ENCODE measurements at regions not wholly inside any gene's neighbourhood (a gene's known extent, or its start where the extent isn't known, plus 50 kb on each side); places are given as distances from the start of the nearest gene placed in this dataset.

GRCh38 chr2:19020144-19021099 is 338.0 kb downstream of the OSR1 start:
- H3K36me3 ChIP-seq (ENCODE audit: insufficient read depth, low read length) = no peaks in the 10 kb centered on the region
- no peak overlapping the region for H2AFZ ChIP-seq (ENCODE audit: low read depth, low read length)
- no peak overlapping the region for H3K4me3 ChIP-seq (ENCODE audit: low read depth in 1 of 2, low read length in 2 of 2)
- no peaks in the 10 kb centered on the region for H3K9me3 ChIP-seq (ENCODE audit: insufficient read depth, low read length, severe bottlenecking)
- no peaks in the 10 kb centered on the region for H4K20me1 ChIP-seq (ENCODE audit: insufficient read depth, low read length)
- no peaks in the 10 kb centered on the region for H3K27me3 ChIP-seq (ENCODE audit: insufficient read depth, low read length, poor library complexity)
- H3K4me1 ChIP-seq (ENCODE audit: insufficient read depth, low read length) = no peaks in the 10 kb centered on the region
- TF ChIP-seq EZH2 (IDR thresholded peaks at IDR 0.05; ENCODE audit: borderline replicate concordance, low read depth, low read length, severe bottlenecking) = no peak
- TF ChIP-seq CTCF (IDR thresholded peaks at IDR 0.05; ENCODE audit: borderline replicate concordance, extremely low read depth, low read length, poor library complexity, severe bottlenecking) = no peak
- H3K9ac ChIP-seq (ENCODE audit: low read depth, low read length) = no peak overlapping the region
- no peaks in the 10 kb centered on the region for H3K79me2 ChIP-seq (ENCODE audit: insufficient read depth, low read length)
- DNase-seq = no peak
- H3K27ac ChIP-seq (ENCODE audit: low read length) = no peak overlapping the region
- ATAC-seq (ENCODE audit: insufficient read depth, low read depth) = no peak
- H3K4me2 ChIP-seq (ENCODE audit: insufficient read depth, low read length) = no peak overlapping the region

GRCh38 chr2:19009510-19009909 is 348.9 kb downstream of the OSR1 start:
- H3K9me3 ChIP-seq (ENCODE audit: insufficient read depth, low read length, severe bottlenecking) = no peaks in the 10 kb centered on the region
- no peak for ATAC-seq (ENCODE audit: insufficient read depth, low read depth)
- DNase-seq = no peak
- no peak overlapping the region for H2AFZ ChIP-seq (ENCODE audit: low read depth, low read length)
- no peak for TF ChIP-seq EZH2 (IDR thresholded peaks at IDR 0.05; ENCODE audit: borderline replicate concordance, low read depth, low read length, severe bottlenecking)
- no peak for TF ChIP-seq CTCF (IDR thresholded peaks at IDR 0.05; ENCODE audit: borderline replicate concordance, extremely low read depth, low read length, poor library complexity, severe bottlenecking)
- H4K20me1 ChIP-seq (ENCODE audit: insufficient read depth, low read length) = no peaks in the 10 kb centered on the region
- H3K4me2 ChIP-seq (ENCODE audit: insufficient read depth, low read length) = no peak overlapping the region
- H3K4me1 ChIP-seq (ENCODE audit: insufficient read depth, low read length) = no peaks in the 10 kb centered on the region
- no peaks in the 10 kb centered on the region for H3K27me3 ChIP-seq (ENCODE audit: insufficient read depth, low read length, poor library complexity)
- H3K36me3 ChIP-seq (ENCODE audit: insufficient read depth, low read length) = no peaks in the 10 kb centered on the region
- no peak overlapping the region for H3K4me3 ChIP-seq (ENCODE audit: low read depth in 1 of 2, low read length in 2 of 2)
- no peak overlapping the region for H3K27ac ChIP-seq (ENCODE audit: low read length)
- H3K9ac ChIP-seq (ENCODE audit: low read depth, low read length) = no peak overlapping the region
- no peaks in the 10 kb centered on the region for H3K79me2 ChIP-seq (ENCODE audit: insufficient read depth, low read length)

- no peaks in the 10 kb centered on the region for H3K79me2 ChIP-seq (ENCODE audit: insufficient read depth, low read length)
- DNase-seq (no peak), ATAC-seq (ENCODE audit: insufficient read depth, low read depth) (no peak)
- no peaks in the 10 kb centered on the region for H3K27me3 ChIP-seq (ENCODE audit: insufficient read depth, low read length, poor library complexity)
- no peak overlapping the region for H2AFZ ChIP-seq (ENCODE audit: low read depth, low read length)
- no peaks in the 10 kb centered on the region for H3K36me3 ChIP-seq (ENCODE audit: insufficient read depth, low read length)
- no peaks in the 10 kb centered on the region for H3K9me3 ChIP-seq (ENCODE audit: insufficient read depth, low read length, severe bottlenecking)
- no peak overlapping the region for H3K9ac ChIP-seq (ENCODE audit: low read depth, low read length)
- no peak for TF ChIP-seq EZH2 (IDR thresholded peaks at IDR 0.05; ENCODE audit: borderline replicate concordance, low read depth, low read length, severe bottlenecking)
- no peak overlapping the region for H3K27ac ChIP-seq (ENCODE audit: low read length)
- no peaks in the 10 kb centered on the region for H3K4me1 ChIP-seq (ENCODE audit: insufficient read depth, low read length)
- H4K20me1 ChIP-seq (ENCODE audit: insufficient read depth, low read length) = no peaks in the 10 kb centered on the region
- H3K4me3 ChIP-seq (ENCODE audit: low read depth in 1 of 2, low read length in 2 of 2) = no peak overlapping the region
- H3K4me2 ChIP-seq (ENCODE audit: insufficient read depth, low read length) = no peak overlapping the region
Measured at GRCh38 chr2:19003554-19003953, 354.9 kb downstream of the OSR1 start.

DNA sequence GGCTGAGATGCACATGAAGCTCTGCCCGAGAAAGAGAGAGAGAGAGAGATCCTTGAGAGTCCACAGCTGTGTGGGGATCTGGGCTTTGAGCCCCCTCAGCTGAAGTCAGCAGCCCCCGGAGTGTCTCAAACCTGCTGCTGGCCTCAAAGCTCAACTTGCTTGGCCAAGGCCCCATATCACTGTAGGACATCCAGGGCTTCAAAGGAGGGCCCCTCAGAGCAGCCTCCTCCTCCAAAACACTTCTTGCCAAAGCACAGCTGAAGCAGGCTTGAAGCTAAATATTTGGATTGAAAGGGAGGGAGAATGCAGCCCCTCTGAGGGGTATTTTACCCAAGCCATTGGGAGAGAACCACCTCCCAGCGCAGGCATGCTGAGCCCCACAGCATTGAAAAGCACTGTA is 357.6 kb downstream of the OSR1 start:
- H3K9ac ChIP-seq (ENCODE audit: low read depth, low read length) = no peak overlapping the region
- DNase-seq (no peak), ATAC-seq (ENCODE audit: insufficient read depth, low read depth) (no peak)
- no peak overlapping the region for H3K27ac ChIP-seq (ENCODE audit: low read length)
- no peaks in the 10 kb centered on the region for H3K36me3 ChIP-seq (ENCODE audit: insufficient read depth, low read length)
- no peaks in the 10 kb centered on the region for H4K20me1 ChIP-seq (ENCODE audit: insufficient read depth, low read length)
- H3K4me3 ChIP-seq (ENCODE audit: low read depth in 1 of 2, low read length in 2 of 2) = no peak overlapping the region
- no peaks in the 10 kb centered on the region for H3K79me2 ChIP-seq (ENCODE audit: insufficient read depth, low read length)
- no peaks in the 10 kb centered on the region for H3K9me3 ChIP-seq (ENCODE audit: insufficient read depth, low read length, severe bottlenecking)
- H3K4me2 ChIP-seq (ENCODE audit: insufficient read depth, low read length) = no peak overlapping the region
- TF ChIP-seq CTCF (IDR thresholded peaks at IDR 0.05; ENCODE audit: borderline replicate concordance, extremely low read depth, low read length, poor library complexity, severe bottlenecking) = no peak
- TF ChIP-seq EZH2 (IDR thresholded peaks at IDR 0.05; ENCODE audit: borderline replicate concordance, low read depth, low read length, severe bottlenecking) = no peak
- H3K27me3 ChIP-seq (ENCODE audit: insufficient read depth, low read length, poor library complexity) = no peaks in the 10 kb centered on the region
- H3K4me1 ChIP-seq (ENCODE audit: insufficient read depth, low read length) = no peaks in the 10 kb centered on the region
- H2AFZ ChIP-seq (ENCODE audit: low read depth, low read length) = no peak overlapping the region
